Esophagus squamous epithelium (tissue), 4 donors: ENCODE measurements at regions not wholly inside any gene's neighbourhood (a gene's known extent, or its start where the extent isn't known, plus 50 kb on each side); places are given as distances from the start of the nearest gene placed in this dataset.

ENCODE experiments used
- CTCF ChIP-seq, 6 experiments: fragments of 450-650 bp in 4 of 6; fragments of 200-600 bp in 2 of 6; sonication (generic) in 2 of 6; IDR thresholded peaks; one replicate each; pipeline ENCODE4 v1.5.1; 2016 to 2019; ENCODE audit warnings: antibody characterized with exemption in 6 of 6, mild to moderate bottlenecking in 4 of 6, moderate library complexity in 4 of 6
- POLR2A ChIP-seq, 4 donors: fragments of 450-650 bp; IDR thresholded peaks; one replicate each; pipeline ENCODE4 v1.6.1; 2017; ENCODE audit warnings: antibody characterized with exemption in 4 of 4, mild to moderate bottlenecking in 4 of 4, moderate library complexity in 3 of 4

GRCh38 chr1:163747855-163748254 lies 426.1 kb downstream of the NUF2 start:
- TF ChIP-seq POLR2A (IDR thresholded peaks at IDR 0.05) (no peak), CTCF (IDR thresholded peaks at IDR 0.05) (no peak)
